ENCODE measurements at regions not wholly inside any gene's neighbourhood (a gene's known extent, or its start where the extent isn't known, plus 50 kb on each side); places are given as distances from the start of the nearest gene placed in this dataset.

GRCh38 chr9:95780751-95781150 lies 94.7 kb upstream of the ERCC6L2 start:
- TF ChIP-seq CTCF (IDR thresholded peaks at IDR 0.05; ENCODE audit: low read depth, low read length, poor library complexity, severe bottlenecking) (no peak), EZH2phosphoT487 (IDR thresholded peaks at IDR 0.05; ENCODE audit: borderline replicate concordance, low read length) (no peak)
